NCI-H2107 treated with DMSO at 0.1 percent for 48 hours (cell line): ENCODE measurements at regions not wholly inside any gene's neighbourhood (a gene's known extent, or its start where the extent isn't known, plus 50 kb on each side); places are given as distances from the start of the nearest gene placed in this dataset.

ENCODE experiments used
- DNase-seq: peaks from one replicate; lab custom pipeline; 2025; ENCODE audit not compliant: unreplicated experiment; lab: John Stamatoyannopoulos, UW

GRCh38 chr2:195414537-195415100 is 242.4 kb upstream of the SLC39A10 start:
- DNase-seq: no peak

DNA sequence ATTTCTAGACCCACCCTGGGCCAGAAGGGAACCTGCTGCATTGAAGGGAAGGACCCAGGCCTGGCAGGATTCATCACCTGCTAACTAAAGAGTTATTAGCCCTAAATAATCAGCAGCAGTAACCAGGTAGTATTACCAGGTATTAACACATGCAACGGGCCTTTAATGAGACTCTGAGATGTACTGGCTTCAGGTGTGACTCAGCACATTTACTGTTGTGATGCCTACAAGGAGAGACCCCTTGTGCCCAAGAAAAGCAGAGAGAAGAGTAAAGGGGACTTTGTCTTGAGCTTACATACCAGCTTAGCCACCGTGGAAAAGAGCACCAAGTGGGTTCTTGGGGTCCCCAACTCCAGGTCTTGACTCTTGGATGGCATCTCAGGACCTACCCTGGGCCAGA is 243.1 kb upstream of the SLC39A10 start:
- DNase-seq: no peak

GRCh38 chr2:195413422-195413821 is 243.6 kb upstream of the SLC39A10 start:
- no peak for DNase-seq

DNA sequence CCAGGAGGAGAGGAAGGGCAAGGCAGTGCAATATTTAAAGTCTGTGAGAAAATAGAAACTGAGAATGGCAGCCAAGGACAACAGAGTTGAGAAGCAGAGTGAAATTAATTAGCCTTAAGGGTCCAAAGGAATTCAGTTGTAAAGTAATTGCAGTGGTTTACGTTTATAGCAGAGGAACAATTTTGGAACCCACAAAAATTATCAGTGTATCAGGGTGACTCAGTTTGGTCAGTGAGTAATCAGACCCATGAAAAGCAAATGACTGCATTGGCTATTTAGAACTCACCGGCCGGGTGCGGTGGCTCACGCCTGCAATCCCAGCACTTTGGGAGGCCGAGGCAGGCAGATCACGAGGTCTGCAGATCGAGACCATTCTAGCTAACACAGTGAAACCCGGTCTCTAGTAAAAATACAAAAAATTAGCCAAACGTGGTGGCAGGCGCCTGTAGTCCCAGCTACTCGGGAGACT is 245.8 kb upstream of the SLC39A10 start:
- DNase-seq: no peak

- DNase-seq: no peak
Measured at GRCh38 chr2:195410074-195410671, 246.9 kb upstream of the SLC39A10 start.

GRCh38 chr2:195408811-195409210 is 248.2 kb upstream of the SLC39A10 start:
- DNase-seq: no peak

DNA sequence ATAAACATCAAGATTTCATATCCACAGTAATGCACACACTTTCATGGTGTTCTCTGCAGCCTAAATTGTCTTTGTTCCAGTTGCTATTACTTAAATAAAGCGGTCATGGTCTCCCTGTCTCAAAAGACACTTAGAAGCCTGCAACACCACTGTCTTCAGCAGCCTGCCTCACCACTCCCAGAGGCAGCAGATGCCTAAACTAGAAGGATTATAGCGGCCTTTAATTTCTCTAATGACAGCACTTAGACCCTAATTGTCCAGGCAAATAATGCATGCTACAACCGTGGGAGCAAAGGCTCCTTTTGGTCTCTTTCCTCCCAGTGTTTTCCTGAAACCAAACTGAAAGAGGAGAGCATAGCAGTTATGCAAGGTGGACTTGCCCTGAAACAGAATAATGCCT is 248.8 kb upstream of the SLC39A10 start:
- no peak for DNase-seq

GRCh38 chr2:195407783-195408182 is 249.2 kb upstream of the SLC39A10 start:
- DNase-seq: no peak

DNA sequence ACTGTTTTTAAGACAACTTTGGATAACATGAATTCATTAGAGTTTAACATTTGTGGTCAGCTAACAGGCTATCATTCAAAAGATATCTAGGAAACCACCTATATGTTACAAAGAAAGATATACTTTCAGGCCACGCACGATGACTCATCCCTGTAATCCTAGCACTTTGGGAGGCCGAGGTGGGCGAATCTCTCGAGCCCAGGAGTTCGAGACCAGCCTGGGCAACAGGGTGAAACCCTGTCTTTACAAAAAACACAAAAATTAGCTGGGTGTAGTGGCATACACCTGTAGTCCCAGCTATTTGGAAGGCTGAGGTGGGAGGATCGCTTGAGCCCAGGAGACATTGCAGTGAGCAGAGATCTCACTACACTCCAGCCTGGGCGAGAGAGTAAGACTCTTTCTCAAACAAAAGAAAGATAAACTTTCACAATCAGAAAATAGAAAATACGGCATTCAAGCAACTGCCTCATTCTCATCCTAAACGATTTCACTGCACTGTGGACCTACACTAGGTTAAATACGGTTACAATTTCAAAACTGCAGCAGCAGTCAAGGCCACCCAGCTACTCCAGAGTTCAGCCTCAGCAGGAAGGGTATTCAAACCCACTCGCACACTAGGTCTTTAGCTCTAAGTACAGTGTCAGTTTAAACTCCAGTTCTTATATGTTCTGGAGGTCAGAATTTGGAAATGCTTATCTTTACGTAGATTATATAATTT is 250.0 kb upstream of the SLC39A10 start:
- no peak for DNase-seq

DNA sequence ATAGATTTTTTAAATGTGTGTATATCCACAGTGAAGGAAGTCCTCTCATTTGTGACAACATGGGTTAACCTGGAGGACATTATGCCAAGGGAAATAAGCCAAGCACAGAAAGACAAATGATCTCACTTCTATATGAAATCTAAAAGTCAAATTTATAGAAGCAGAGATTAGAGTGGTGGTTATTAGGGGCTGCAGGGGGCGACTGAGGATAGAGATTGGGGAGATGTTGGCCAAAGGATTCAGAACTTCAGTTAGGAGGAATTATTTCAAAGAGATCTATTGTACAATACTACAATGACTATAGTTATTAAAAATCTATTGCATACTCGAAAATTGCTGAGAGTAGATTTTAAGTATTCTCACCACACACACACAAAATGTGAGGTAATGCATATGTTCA is 252.4 kb upstream of the SLC39A10 start:
- no peak for DNase-seq

- no peak for DNase-seq
Measured at GRCh38 chr2:195396479-195396878, 260.5 kb upstream of the SLC39A10 start.

- no peak for DNase-seq
Measured at GRCh38 chr2:195395362-195395761, 261.7 kb upstream of the SLC39A10 start.

DNA sequence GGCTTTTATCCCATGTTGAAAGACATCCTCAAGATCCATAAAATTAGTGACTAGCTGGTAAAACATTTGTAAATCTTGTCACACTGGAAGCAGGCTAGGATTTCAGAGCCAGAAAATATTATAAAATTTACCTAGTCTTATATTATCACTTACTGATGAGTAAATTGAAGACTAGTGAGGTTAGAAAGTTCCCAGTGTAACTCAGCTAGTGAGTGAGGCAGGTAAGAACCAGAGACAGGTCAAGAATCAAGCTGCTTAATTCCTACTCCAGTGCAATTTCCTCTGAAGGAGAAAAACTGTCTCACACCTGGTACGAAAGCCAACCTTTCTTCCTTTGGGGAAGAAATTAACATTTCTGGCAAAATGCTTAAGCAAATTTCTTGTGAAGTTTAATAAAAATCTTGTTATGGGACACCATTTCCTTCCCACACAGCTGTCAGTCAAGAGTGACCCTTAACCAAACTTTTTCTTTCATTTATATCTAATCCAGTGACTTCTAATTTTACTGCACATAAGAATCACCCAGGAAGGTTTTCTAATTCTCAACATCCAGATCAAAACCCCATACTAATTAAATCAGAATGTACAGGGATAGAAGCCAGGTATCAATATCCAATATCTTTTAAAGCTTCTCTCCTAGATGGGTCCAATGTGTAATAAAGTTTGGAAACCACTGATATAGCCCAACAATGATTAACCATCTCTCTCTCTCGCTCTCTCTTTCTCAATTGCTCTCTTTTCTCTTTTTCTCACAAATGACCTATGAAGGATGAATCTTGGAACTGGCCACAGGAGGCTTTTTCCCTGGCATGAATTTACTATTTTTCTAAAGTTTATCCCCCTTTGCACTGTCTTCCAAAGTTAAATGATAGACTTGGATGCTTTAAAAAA is 264.3 kb upstream of the SLC39A10 start:
- no peak for DNase-seq

DNA sequence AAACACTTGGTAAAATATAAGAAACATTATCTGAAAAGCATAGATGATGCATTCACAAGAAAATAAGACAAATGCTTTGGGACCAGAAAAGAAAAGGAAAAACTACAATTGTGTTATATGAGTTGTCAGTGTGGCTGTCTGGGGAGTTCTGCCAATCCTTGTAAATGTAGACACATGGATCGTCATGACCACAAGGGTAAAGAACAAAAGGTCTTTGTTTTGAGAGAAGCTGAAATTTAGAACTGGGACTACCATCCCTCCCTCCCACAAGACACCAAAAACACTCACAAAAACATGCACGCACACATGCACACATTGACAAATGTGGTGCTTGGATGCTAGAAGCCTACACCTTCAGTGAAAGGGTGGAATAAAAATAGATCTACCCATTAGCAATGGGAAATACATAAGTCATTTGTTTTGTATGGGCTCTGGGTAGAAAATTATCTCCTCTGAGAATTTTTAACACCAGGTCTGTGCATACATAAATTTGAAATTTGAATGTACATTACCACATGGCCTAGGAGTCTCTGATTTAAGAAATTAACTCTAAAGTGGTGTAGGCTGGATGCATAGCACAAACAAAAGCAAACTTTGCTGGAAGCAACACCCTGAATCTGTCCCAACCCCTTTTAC is 266.2 kb upstream of the SLC39A10 start:
- DNase-seq: no peak

GRCh38 chr2:195388028-195388427 is 269.0 kb upstream of the SLC39A10 start:
- no peak for DNase-seq

- no peak for DNase-seq
Measured at GRCh38 chr2:195382186-195382585, 274.8 kb upstream of the SLC39A10 start.

DNA sequence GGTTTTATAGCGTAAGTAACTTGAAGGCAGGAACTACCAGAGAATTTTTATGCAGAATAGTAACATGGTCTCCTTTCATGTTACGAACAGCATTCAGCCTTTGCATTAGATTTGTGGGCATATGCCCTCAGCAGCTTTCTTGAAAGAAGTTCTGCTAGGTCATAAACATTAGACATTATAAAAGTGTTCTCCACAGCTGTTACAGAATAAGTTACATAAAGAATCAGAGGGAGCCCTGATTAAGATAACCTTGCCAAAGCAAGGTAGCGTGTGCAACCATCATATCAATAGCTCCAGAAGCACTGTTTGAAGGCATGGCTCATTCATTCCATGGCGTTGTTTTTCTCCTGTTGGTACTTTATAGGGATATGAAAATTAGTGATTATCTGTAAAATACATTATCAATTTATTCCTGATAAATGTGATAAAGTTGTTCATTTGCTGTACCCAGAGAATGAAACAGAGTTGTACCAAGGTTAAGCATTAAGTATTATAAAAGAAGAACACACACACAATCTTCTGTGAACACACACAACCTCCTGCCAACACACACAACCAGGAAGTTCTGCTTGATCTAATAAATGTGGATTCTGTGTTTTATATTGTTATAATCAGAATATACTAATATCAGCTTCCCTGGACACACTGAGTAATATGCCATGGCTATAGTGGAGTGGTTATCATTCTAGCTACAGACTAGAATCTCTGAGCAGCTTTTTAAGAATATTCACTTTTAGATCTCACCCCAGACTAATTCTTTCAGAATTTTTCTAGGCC is 286.7 kb upstream of the SLC39A10 start:
- no peak for DNase-seq

DNA sequence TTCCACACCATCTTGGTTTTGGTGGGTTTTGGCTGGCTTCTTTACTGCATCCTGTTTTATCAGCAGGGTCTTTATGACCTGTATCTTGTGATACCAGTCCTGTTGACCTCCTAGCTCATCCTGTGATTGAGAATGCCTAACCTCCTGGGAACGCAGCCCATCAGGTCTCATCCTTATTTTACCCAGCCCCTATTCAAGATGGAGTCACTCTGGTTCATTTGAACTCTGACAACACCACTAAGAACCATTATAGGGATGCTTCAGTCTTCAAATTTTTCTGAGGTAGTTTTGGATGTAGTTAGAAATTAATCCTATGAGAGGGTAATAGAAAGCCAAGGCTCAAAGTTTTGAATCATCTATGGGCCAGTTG is 287.8 kb upstream of the SLC39A10 start:
- DNase-seq: no peak

DNA sequence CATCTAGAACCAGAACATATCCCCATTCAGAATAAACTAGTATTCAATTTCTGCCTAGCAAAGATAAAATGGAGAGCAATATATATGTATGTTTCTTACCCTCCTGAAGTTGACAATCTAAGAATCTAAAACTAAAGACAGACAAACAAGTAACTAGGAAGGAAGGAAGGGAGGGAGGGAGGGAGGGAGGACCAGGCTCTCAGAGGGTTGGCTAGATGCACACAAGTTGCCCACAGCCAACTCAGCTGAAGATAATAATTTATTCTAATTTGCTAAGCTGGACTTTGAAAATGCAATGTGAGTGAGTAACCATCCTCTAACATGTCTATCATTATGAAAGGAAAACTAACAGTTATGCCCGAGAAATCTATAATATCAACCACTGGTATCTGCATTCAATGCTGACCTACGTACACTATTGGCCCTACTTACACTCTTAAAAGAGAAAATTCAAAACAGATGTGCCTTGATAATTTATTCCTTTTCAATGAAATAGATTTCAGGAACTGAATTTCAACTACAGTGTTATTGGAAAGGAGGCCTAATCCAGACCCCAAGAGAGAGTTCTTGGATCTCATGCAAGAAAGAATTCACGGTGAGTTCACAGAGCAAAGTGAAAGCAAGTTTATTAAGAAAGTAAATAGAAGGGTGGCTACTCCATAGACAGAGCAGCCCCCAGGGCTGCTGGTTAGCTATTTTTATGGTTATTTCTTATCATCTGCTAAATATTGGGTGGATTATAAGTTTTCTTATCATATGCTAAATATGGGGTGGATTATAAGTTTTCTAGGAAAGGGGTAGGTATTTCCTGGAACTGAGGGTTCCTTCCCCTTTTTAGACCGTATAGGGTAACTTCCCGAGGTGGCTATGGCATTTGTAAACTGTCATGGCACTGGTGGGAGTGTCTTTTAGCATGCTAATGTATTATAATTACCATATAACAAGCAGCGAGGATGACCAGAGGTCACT is 288.5 kb upstream of the SLC39A10 start:
- no peak for DNase-seq
